ENCODE measurements at regions not wholly inside any gene's neighbourhood (a gene's known extent, or its start where the extent isn't known, plus 50 kb on each side); places are given as distances from the start of the nearest gene placed in this dataset.

GRCh38 chr2:119104414-119104813 is 54.1 kb downstream of the C1QL2 start:
- no peak for DNase-seq

- DNase-seq: no peak
These were observed 55.6 kb downstream of the C1QL2 start for GRCh38 chr2:119102964-119103363.

- no peak for DNase-seq
These were observed 70.1 kb downstream of the C1QL2 start for GRCh38 chr2:119088416-119088815.

GRCh38 chr2:119086327-119086726 is 72.2 kb downstream of the C1QL2 start:
- DNase-seq: peak; percentile 53

- no peak for DNase-seq
These were observed 72.9 kb downstream of the C1QL2 start for GRCh38 chr2:119085613-119086012.

GRCh38 chr2:119083416-119083815 is 75.1 kb downstream of the C1QL2 start:
- no peak for DNase-seq

- no peak for DNase-seq
These were observed 75.6 kb downstream of the C1QL2 start for GRCh38 chr2:119082821-119083400.

- DNase-seq: no peak
These were observed 79.8 kb downstream of the C1QL2 start for GRCh38 chr2:119078796-119079195.

GRCh38 chr2:119076713-119077112 is 81.8 kb downstream of the C1QL2 start:
- no peak for DNase-seq

- no peak for DNase-seq
These were observed 85.3 kb downstream of the C1QL2 start for GRCh38 chr2:119073213-119073612.

- DNase-seq: no peak
These were observed 87.1 kb downstream of the C1QL2 start for GRCh38 chr2:119071476-119071875.

GRCh38 chr2:119069781-119070180 is 88.8 kb downstream of the C1QL2 start:
- no peak for DNase-seq

- no peak for DNase-seq
These were observed 90.3 kb downstream of the C1QL2 start for GRCh38 chr2:119068154-119068725.

GRCh38 chr2:119066272-119066804 is 92.2 kb downstream of the C1QL2 start:
- no peak for DNase-seq

- no peak for DNase-seq
These were observed 93.4 kb downstream of the C1QL2 start for GRCh38 chr2:119065146-119065545.

GRCh38 chr2:119064567-119064966 is 94.0 kb downstream of the C1QL2 start:
- DNase-seq: no peak

- DNase-seq: peak; percentile 57
These were observed 95.4 kb downstream of the C1QL2 start for GRCh38 chr2:119063177-119063576.

GRCh38 chr2:119062652-119063051 is 95.9 kb downstream of the C1QL2 start:
- peak; percentile 79 for DNase-seq

- DNase-seq: peak; percentile 34
These were observed 96.4 kb downstream of the C1QL2 start for GRCh38 chr2:119062179-119062578.

- DNase-seq: no peak
These were observed 98.6 kb downstream of the C1QL2 start for GRCh38 chr2:119059940-119060339.

- DNase-seq: no peak
These were observed 99.3 kb downstream of the C1QL2 start for GRCh38 chr2:119059287-119059686.

GRCh38 chr2:119053700-119054436 is 104.7 kb downstream of the C1QL2 start:
- no peak for DNase-seq

GRCh38 chr2:119051263-119051662 is 107.3 kb downstream of the C1QL2 start:
- DNase-seq: no peak
